ENCODE measurements at regions not wholly inside any gene's neighbourhood (a gene's known extent, or its start where the extent isn't known, plus 50 kb on each side); places are given as distances from the start of the nearest gene placed in this dataset.

- TF ChIP-seq CTCF (IDR thresholded peaks at IDR 0.05; ENCODE audit: insufficient read depth, low read length, poor library complexity, severe bottlenecking) (no peak), EZH2phosphoT487 (conservative IDR thresholded peaks at IDR 0.05; ENCODE audit: low read length) (no peak)
Observed at GRCh38 chr9:113694912-113695311, 181.2 kb upstream of the ZNF618 start.
